Osteocyte (in vitro differentiated cells): ENCODE measurements at regions not wholly inside any gene's neighbourhood (a gene's known extent, or its start where the extent isn't known, plus 50 kb on each side); places are given as distances from the start of the nearest gene placed in this dataset.

Experiments
- DNase-seq: peaks from one replicate; pipeline ENCODE4 v3.0.0; 2021; ENCODE audit warnings: mixed read lengths; ENCODE audit not compliant: unreplicated experiment; ENCODE audit errors: extremely low spot score
- H3K27ac Mint-ChIP-seq: one replicate; pipeline ENCODE4 v1.8.0; 2021; ENCODE audit warnings: mild to moderate bottlenecking, mixed read lengths; ENCODE audit not compliant: unreplicated experiment
- H3K27me3 Mint-ChIP-seq: one replicate; pipeline ENCODE4 v1.8.0; 2021; ENCODE audit warnings: mixed read lengths; ENCODE audit not compliant: unreplicated experiment
- H3K36me3 Mint-ChIP-seq: one replicate; pipeline ENCODE4 v1.8.0; 2021; ENCODE audit warnings: mixed read lengths; ENCODE audit not compliant: unreplicated experiment
- H3K4me1 Mint-ChIP-seq: one replicate; pipeline ENCODE4 v1.8.0; 2021; ENCODE audit warnings: mixed read lengths; ENCODE audit not compliant: unreplicated experiment
- H3K4me3 Mint-ChIP-seq: one replicate; pipeline ENCODE4 v1.8.0; 2021; ENCODE audit warnings: mild to moderate bottlenecking, moderate library complexity, mixed read lengths; ENCODE audit not compliant: unreplicated experiment
- H3K9me3 Mint-ChIP-seq: one replicate; pipeline ENCODE4 v1.8.0; 2021; ENCODE audit warnings: mixed read lengths; ENCODE audit not compliant: unreplicated experiment
- TF ChIP-seq, protein P1 (sequence below): fragments of 200-600 bp; sonication (generic); IDR thresholded peaks from 2 replicates; pipeline ENCODE4 v1.5.0; 2021; ENCODE audit warnings: antibody characterized with exemption, mild to moderate bottlenecking, moderate library complexity

DNA sequence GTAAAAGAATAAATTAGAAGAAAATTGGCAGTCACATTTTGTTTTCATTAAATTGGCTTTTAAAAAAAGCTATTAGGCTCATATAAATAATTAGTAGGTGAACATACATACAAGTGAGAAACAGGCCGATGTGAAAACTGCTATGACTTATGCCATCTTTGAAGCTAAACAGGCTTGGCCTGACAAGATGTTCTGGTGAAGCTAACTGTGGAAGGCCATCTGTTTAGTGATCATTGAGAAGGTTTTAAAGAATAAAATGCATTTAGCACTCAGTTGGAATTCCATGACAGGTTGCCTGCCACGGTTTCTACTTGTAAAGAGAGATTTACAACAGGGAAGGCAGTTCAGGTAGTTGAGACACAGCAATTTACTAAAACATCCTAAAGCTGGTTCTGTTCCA is 264.0 kb upstream of the AGTR1 start:
- no peaks in the 10 kb centered on the region for H3K9me3 Mint-ChIP-seq
- TF ChIP-seq, protein P1, sequence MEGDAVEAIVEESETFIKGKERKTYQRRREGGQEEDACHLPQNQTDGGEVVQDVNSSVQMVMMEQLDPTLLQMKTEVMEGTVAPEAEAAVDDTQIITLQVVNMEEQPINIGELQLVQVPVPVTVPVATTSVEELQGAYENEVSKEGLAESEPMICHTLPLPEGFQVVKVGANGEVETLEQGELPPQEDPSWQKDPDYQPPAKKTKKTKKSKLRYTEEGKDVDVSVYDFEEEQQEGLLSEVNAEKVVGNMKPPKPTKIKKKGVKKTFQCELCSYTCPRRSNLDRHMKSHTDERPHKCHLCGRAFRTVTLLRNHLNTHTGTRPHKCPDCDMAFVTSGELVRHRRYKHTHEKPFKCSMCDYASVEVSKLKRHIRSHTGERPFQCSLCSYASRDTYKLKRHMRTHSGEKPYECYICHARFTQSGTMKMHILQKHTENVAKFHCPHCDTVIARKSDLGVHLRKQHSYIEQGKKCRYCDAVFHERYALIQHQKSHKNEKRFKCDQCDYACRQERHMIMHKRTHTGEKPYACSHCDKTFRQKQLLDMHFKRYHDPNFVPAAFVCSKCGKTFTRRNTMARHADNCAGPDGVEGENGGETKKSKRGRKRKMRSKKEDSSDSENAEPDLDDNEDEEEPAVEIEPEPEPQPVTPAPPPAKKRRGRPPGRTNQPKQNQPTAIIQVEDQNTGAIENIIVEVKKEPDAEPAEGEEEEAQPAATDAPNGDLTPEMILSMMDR: no peak
- H3K4me1 Mint-ChIP-seq: no peaks in the 10 kb centered on the region
- DNase-seq: no peak
- H3K27me3 Mint-ChIP-seq: no peaks in the 10 kb centered on the region
- H3K27ac Mint-ChIP-seq: no peak overlapping the region
- no peaks in the 10 kb centered on the region for H3K36me3 Mint-ChIP-seq
- H3K4me3 Mint-ChIP-seq: no peak overlapping the region

DNA sequence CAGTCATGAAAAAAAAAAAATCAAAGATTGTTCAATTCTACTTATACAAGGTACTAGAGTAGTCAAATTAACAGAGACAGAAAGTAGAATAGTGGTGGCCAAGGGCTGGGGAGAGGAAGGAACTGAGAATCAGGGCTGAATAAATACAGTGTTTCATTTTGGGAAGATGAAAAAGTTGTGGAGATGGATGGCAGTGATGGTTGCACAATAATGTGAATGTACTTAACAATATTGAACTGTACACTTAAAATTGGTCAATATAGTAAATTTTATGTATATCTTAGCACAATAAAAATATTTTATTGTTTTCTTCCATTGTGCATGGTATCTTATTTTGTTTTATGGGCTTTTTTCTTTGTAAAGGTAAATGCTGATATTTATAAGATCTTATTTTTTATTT is 262.2 kb upstream of the AGTR1 start:
- H3K9me3 Mint-ChIP-seq: no peaks in the 10 kb centered on the region
- no peak overlapping the region for H3K4me3 Mint-ChIP-seq
- H3K27me3 Mint-ChIP-seq: no peaks in the 10 kb centered on the region
- no peaks in the 10 kb centered on the region for H3K4me1 Mint-ChIP-seq
- TF ChIP-seq, protein P1: no peak
- DNase-seq: no peak
- no peaks in the 10 kb centered on the region for H3K36me3 Mint-ChIP-seq
- no peak overlapping the region for H3K27ac Mint-ChIP-seq

DNA sequence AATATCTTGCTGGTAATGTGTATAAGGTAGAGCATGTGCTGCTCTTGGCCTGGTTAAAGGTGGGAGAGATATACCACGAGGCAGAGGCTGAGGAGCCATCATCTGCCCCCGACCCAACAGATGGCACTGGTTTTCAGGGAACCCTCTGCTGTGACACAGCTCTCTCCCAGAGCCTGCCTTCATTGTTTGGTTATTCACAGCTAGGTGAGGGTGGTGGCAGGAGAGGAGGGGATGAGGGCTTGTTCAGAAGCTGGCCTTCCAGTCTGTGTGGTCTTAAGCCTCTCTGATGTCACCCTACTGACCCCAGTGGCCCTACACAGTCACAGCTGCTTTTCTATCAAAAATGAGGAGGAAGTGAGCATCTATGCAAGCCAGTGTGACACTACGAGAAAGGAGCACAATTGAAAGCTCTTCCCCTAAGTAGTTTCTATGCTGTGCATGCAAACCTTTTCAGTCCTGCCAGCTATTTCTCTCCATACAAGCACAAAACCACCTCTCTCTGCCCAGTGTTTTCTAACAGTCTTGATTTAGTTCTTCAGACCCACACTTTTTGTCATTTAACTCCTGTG is 258.4 kb upstream of the AGTR1 start:
- Mint-ChIP-seq H3K4me1 (no peaks in the 10 kb centered on the region), H3K36me3 (no peaks in the 10 kb centered on the region), H3K27me3 (no peaks in the 10 kb centered on the region), H3K27ac (no peak overlapping the region), H3K4me3 (no peak overlapping the region), H3K9me3 (peaks cover 13% of the 10 kb centered on the region)
- TF ChIP-seq, protein P1: no peak
- no peak for DNase-seq

DNA sequence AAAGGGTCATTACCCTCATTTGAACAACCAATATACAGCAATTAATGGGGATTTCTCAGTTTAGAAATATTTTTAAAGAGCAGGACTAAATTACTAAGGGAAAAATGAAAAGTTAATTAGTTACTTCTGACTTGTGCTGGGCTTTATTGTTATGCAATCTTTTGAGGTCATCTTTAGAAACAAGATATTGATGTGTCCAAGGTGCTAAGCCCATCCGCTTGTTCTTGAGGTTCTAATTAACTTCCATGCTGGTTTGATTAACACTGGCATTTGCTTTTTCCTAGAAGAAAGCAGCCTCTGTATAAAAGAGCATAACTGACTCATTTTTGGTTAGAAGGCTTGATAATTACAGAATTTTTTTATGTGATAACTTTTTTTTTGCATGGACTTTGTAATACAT is 256.5 kb upstream of the AGTR1 start:
- Mint-ChIP-seq H3K36me3 (no peaks in the 10 kb centered on the region), H3K4me1 (no peaks in the 10 kb centered on the region)
- DNase-seq: no peak

DNA sequence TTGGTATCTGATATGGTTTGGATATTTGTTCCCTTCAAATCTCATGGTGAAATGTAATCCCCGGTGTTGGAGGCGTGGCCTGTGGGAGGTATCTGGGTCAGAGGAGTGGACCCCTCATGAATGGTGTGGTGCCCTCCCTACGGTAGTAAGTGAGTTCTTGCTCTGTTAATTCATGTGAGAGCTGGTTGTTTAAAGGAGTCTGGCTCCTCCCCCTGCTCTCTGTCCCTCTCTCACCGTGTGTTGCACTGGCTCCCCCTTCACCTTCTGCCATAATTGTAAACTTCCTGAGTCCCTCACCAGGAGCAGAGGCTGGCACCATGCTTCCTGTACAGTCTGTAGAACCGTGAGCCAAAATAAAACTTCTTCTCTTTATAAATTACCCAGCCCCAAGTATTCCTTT is 246.9 kb upstream of the AGTR1 start:
- peaks cover 1% of the 10 kb centered on the region for H3K4me1 Mint-ChIP-seq
- no peak overlapping the region for H3K4me3 Mint-ChIP-seq
- TF ChIP-seq, protein P1: no peak
- no peaks in the 10 kb centered on the region for H3K27me3 Mint-ChIP-seq
- no peak for DNase-seq
- H3K27ac Mint-ChIP-seq: no peak overlapping the region
- H3K9me3 Mint-ChIP-seq: no peaks in the 10 kb centered on the region
- no peaks in the 10 kb centered on the region for H3K36me3 Mint-ChIP-seq

More for the DNA sequence above, 256.5 kb upstream of the AGTR1 start:
- Mint-ChIP-seq H3K4me3 (no peak overlapping the region), H3K9me3 (peaks cover 13% of the 10 kb centered on the region), H3K27ac (no peak overlapping the region), H3K27me3 (no peaks in the 10 kb centered on the region)
- TF ChIP-seq, protein P1: no peak
